Calu3 (cell line): ENCODE measurements at regions not wholly inside any gene's neighbourhood (a gene's known extent, or its start where the extent isn't known, plus 50 kb on each side); places are given as distances from the start of the nearest gene placed in this dataset.

Experiments used
- BruUV-seq: library from RNA; stranded (reverse); fragments of 400-500 nt; replicated peaks from 2 replicates; lab custom pipeline; 2021; lab: Mats Ljungman, UMichigan
- CTCF ChIA-PET: fragments of 300-600 bp; sonication (Branson Sonifier 250); formaldehyde crosslinking; loops from one replicate; lab custom pipeline; 2022; ENCODE audit warnings: antibody characterized with exemption; lab: Charles Lee
- DNase-seq: peaks from one replicate; pipeline ENCODE4 v3.0.0; 2022
- H3K27ac Mint-ChIP-seq: one replicate; pipeline ENCODE4 v1.8.0; 2022; ENCODE audit warnings: mixed read lengths; ENCODE audit not compliant: unreplicated experiment
- H3K27me3 Mint-ChIP-seq: one replicate; pipeline ENCODE4 v1.8.0; 2022; ENCODE audit warnings: mixed read lengths; ENCODE audit not compliant: unreplicated experiment
- H3K36me3 Mint-ChIP-seq: one replicate; pipeline ENCODE4 v1.8.0; 2022; ENCODE audit warnings: mild to moderate bottlenecking, moderate library complexity, mixed read lengths; ENCODE audit not compliant: insufficient read depth, unreplicated experiment
- H3K4me1 Mint-ChIP-seq: one replicate; pipeline ENCODE4 v1.8.0; 2022; ENCODE audit warnings: mild to moderate bottlenecking, low read depth, mixed read lengths; ENCODE audit not compliant: unreplicated experiment
- H3K4me3 Mint-ChIP-seq: one replicate; pipeline ENCODE4 v1.8.0; 2022; ENCODE audit warnings: mild to moderate bottlenecking, low read depth, moderate library complexity, mixed read lengths; ENCODE audit not compliant: unreplicated experiment
- H3K9me3 Mint-ChIP-seq: one replicate; pipeline ENCODE4 v1.8.0; 2022; ENCODE audit warnings: low read depth, mixed read lengths; ENCODE audit not compliant: unreplicated experiment
- CTCF ChIP-seq: fragments of 200-600 bp; IDR thresholded peaks from one replicate; pipeline ENCODE4 v1.8.0; 2022; ENCODE audit warnings: antibody characterized with exemption; ENCODE audit not compliant: unreplicated experiment
- intact Hi-C: fragments of 100-400 bp; cut with micrococcal nuclease; formaldehyde crosslinking; loops from one replicate; pipeline ENCODE4 v1.10.0; 2022; ENCODE audit not compliant: unreplicated experiment

GRCh38 chr10:106487726-106488125 is 676.8 kb downstream of the SORCS1 start:
- no peak for DNase-seq
- CTCF ChIA-PET: no interaction called here
- no peak overlapping the region for H3K27ac Mint-ChIP-seq
- intact Hi-C loops: no loop called here
- no peak overlapping the region for H3K4me3 Mint-ChIP-seq
- no TSS peak for BruUV-seq
- TF ChIP-seq CTCF: no peak
- H3K27me3 Mint-ChIP-seq: no peaks in the 10 kb centered on the region
- H3K4me1 Mint-ChIP-seq: no peaks in the 10 kb centered on the region
- no peaks in the 10 kb centered on the region for H3K36me3 Mint-ChIP-seq
- no peaks in the 10 kb centered on the region for H3K9me3 Mint-ChIP-seq

GRCh38 chr10:106481598-106482275 is 682.8 kb downstream of the SORCS1 start:
- no TSS peak for BruUV-seq
- H3K36me3 Mint-ChIP-seq: no peaks in the 10 kb centered on the region

GRCh38 chr10:106479636-106480035 is 684.9 kb downstream of the SORCS1 start:
- Mint-ChIP-seq H3K4me3 (no peak overlapping the region), H3K27me3 (no peaks in the 10 kb centered on the region), H3K4me1 (no peaks in the 10 kb centered on the region), H3K27ac (no peak overlapping the region), H3K9me3 (no peaks in the 10 kb centered on the region), H3K36me3 (no peaks in the 10 kb centered on the region)
- no peak for TF ChIP-seq CTCF
- intact Hi-C loops: no loop called here
- no TSS peak for BruUV-seq
- CTCF ChIA-PET: no interaction called here
- no peak for DNase-seq

More at GRCh38 chr10:106481598-106482275, 682.8 kb downstream of the SORCS1 start:
- Mint-ChIP-seq H3K27ac (no peak overlapping the region), H3K4me3 (no peak overlapping the region), H3K27me3 (no peaks in the 10 kb centered on the region), H3K9me3 (no peaks in the 10 kb centered on the region), H3K4me1 (no peaks in the 10 kb centered on the region)
- no peak for DNase-seq
- intact Hi-C loops: no loop called here
- CTCF ChIA-PET: no interaction called here
- TF ChIP-seq CTCF: no peak

- TF ChIP-seq CTCF: no peak
- BruUV-seq: no TSS peak
- Mint-ChIP-seq H3K9me3 (no peaks in the 10 kb centered on the region), H3K36me3 (no peaks in the 10 kb centered on the region), H3K27ac (no peak overlapping the region), H3K27me3 (no peaks in the 10 kb centered on the region), H3K4me3 (no peak overlapping the region), H3K4me1 (no peaks in the 10 kb centered on the region)
- intact Hi-C loops: no loop called here
- CTCF ChIA-PET: no interaction called here
- no peak for DNase-seq
These were observed 689.6 kb downstream of the SORCS1 start for GRCh38 chr10:106474876-106475275.
